HG02588 (cell line): ENCODE measurements at regions not wholly inside any gene's neighbourhood (a gene's known extent, or its start where the extent isn't known, plus 50 kb on each side); places are given as distances from the start of the nearest gene placed in this dataset.
"Not testable (repeated sequence)": the region's sequence is repeated elsewhere in the genome, so short reads cannot be mapped to it uniquely, and the experiment has no call there.

Source experiments
- ATAC-seq: cut with Tn5 transposase; IDR thresholded peaks from one replicate; pipeline ENCODE4 v1.9.1; 2021; ENCODE audit warnings: mild to moderate bottlenecking, moderate library complexity; ENCODE audit not compliant: unreplicated experiment

DNA sequence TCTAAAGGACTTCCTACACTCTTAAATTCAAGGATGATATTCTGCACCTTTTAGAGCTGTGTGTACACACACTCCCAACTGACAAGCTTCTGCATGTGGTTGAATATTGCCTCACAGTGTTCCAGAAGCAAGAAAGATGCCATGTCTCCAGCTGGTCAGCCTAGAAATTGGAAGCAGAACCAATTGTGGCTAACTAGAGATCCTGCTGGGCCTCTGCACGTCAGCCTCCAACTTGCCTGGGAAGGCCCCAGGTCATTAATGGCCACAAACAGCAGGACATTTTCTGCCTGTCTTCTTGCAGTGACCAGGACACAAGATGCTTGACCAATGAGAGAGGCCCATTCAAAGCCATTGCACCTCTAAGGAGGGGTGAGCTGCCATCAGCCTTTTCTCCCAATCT lies 571.9 kb upstream of the BRINP1 start:
- no peak for ATAC-seq

DNA sequence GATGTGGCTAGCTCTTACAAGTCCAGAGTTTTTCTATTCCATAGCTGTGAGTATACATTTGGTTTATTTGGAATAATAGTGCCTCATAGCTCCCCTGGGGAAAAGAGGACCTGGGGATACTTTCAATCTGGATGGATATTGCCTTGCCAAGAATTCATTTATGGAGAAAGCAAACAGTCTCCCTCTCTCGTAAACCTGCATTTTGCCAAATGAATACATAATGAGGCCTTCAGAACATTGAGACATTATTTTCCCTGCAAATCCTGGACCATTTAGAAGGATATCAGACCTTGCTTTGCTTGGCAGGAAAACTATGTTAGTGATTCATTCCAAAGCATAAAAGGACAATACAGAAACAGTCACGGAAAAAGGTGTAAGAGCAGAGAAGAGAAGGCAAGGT lies 569.6 kb upstream of the BRINP1 start:
- ATAC-seq = no peak

DNA sequence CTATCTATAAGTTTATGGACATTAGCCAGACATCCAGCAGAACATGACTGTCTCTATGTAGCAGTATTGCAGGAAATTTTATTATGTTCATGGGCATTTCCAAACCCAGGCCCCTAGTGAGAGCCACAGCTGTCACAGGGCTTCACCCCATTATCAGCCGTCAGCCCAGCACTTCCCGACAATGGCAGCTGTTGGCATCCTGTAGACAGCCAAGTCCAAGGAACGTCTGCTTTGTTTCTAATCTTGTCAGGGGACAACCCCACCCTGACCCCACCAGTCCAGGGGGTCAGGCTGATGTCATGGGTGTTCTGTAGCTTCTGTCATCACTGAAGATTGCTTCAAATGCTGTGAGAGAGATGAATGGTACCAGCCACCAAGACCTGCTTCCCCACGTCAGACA lies 565.3 kb upstream of the BRINP1 start:
- ATAC-seq = no peak

GRCh38 chr9:119933191-119933590 lies 564.0 kb upstream of the BRINP1 start:
- ATAC-seq = no peak

DNA sequence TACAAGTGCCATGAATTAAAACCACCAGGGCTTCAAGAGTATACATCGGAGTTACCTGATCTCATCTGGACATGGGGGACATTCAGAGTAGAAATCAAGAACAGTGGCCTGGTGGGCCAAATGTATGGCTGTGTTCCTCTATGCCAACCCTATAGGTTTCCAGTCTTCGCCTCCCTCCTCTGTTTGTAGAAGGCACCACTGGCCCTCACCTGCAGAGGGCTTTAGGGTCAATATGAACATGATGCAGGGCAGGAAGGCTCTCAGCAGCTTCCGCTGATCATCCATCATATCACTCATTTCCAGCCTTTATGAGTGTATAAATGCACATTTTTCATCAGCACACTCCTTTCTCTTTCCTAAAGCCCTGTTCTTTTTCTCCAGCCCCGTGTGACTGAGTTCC lies 555.5 kb upstream of the BRINP1 start:
- no peak for ATAC-seq

DNA sequence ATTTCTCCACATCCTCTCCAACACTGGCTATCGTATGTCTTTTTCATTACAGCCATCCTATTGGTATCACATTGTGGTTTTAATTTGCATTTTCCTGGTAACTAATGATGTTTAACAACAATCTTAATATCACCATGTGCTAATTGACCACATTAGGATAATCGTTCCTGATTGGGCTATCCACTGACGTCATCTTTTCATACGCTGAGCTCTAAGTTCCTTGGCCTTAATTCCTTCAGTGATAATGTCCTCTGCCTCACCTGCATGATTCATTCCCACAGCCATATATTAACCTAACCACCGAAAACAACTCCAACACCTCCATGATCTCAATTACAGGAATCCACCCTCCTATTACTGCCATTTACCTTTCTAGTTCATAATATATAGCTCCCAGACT lies 547.9 kb upstream of the BRINP1 start:
- no peak for ATAC-seq

DNA sequence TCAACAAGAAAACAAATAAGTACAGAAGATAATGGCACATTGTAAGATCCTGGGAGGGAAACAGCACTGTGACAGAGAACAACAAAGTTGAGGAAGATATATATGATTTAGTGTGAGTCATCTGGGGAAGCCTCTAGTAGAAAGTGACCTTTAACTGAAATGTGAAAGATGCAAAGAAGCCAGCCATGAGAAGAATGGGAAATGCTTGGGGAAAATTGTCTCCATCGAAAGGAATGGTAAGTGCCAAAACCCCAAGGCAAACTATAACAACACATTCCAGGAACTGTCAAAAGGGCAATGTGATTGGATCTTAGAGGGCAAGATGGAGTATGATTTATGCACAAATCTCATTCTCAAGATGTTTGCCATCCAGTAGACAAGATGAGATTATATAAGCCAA lies 537.8 kb upstream of the BRINP1 start:
- ATAC-seq = no peak

DNA sequence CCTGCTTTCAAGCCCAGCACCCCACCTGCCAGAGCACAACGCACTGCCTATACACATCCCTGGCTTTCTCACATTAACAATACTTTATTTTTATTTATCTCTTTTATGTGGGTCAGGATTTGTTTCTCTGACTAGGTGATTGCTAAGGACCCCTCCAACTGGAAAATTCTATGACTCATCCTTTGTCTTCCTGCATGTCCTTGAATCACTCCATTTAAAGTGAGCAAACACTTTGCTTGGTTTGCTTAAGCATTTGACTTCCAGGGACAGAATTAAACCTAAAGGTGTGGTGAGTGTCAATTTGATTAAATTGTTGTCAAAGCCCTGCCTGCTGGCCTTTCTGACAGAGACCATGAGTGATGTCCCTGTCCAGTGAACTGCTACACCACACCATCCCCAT lies 536.5 kb upstream of the BRINP1 start:
- ATAC-seq = no peak

DNA sequence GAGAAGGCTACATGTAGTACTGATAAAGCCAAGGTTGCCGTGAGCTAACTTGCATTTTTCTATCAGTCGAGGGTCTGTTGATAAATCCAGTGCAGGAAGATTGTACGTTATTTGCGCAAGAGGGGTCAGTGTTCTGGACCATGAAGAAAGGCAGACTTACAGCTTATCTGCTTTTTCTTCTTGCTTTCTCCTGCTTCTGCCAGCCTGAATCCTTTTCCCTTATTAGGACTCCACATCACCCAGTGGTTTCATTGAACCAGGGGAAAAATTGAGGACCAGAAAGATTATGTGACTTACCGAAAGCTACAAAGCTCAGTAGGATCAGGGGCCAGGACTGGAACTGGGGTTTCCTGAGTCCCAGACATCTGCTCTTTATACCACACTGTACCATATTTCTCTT lies 534.6 kb upstream of the BRINP1 start:
- no peak for ATAC-seq

DNA sequence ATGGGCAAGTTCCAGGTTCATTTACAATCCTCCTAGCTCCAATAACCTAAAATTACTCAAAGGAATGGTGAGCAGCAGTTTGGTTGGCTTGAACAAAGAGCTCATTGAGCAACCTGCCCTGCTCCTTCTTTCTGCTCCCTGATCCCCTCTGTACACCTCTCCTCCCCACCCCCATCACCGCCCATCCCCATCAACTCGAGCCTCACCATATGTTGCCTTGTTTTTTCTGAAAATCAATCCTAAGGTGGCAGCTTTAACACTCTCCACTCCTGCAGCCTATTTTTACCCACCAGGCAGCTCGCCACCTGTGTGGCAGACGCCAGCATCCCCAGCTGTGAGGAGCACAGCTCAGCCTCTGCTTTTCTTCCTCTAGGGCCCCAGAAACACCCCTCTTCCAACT lies 533.4 kb upstream of the BRINP1 start:
- no peak for ATAC-seq

- ATAC-seq = no peak
These were observed 529.1 kb upstream of the BRINP1 start for GRCh38 chr9:119898316-119898715.

- ATAC-seq = no peak
These were observed 515.2 kb upstream of the BRINP1 start for GRCh38 chr9:119884438-119884837.

- ATAC-seq = no peak
These were observed 512.7 kb upstream of the BRINP1 start for GRCh38 chr9:119881898-119882297.

- no peak for ATAC-seq
These were observed 511.1 kb upstream of the BRINP1 start for GRCh38 chr9:119880361-119880760.

DNA sequence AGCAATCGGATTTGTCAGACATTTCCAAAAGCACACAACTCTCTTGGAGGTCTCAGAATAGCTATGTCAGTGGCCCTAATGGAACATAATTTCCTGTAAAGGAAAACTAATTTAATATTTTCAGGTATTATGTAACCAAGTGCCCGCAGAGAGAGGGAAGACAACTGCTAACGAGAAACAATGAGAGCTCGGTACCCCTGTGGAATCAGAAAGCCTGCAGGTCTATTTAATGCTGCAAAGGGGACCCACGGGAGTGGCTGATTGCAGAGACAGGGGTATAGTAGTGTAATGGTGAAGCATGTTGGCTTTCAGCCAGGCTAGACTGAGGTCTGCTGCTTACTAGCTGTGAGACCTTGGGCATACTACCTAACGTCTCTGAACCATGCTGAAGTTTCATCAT lies 508.1 kb upstream of the BRINP1 start:
- ATAC-seq = no peak

- ATAC-seq = no peak
These were observed 504.6 kb upstream of the BRINP1 start for GRCh38 chr9:119873877-119874276.

GRCh38 chr9:119870251-119870650 lies 501.0 kb upstream of the BRINP1 start:
- not testable (repeated sequence) for ATAC-seq

- ATAC-seq = no peak
These were observed 499.5 kb upstream of the BRINP1 start for GRCh38 chr9:119868694-119869093.

- no peak for ATAC-seq
These were observed 492.6 kb upstream of the BRINP1 start for GRCh38 chr9:119861842-119862241.

DNA sequence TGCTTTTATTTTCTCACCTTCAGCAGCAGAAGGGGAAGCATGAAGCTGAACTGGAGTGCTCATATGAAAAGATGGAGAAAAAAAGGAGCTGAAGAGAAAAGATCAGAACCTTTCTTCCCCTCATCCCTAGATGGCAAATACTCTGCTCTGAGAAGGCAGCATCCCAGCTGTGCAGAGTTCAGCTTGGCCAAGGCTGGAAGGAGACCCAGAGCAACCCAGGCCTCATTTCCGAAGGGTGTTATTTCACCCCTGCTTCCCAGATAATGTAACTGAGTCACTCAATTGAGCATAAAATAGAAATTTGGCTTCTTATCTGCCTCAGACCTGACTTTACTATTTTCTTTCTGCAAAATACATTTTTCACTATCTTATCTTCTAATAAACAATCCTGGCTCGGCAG lies 489.9 kb upstream of the BRINP1 start:
- no peak for ATAC-seq

DNA sequence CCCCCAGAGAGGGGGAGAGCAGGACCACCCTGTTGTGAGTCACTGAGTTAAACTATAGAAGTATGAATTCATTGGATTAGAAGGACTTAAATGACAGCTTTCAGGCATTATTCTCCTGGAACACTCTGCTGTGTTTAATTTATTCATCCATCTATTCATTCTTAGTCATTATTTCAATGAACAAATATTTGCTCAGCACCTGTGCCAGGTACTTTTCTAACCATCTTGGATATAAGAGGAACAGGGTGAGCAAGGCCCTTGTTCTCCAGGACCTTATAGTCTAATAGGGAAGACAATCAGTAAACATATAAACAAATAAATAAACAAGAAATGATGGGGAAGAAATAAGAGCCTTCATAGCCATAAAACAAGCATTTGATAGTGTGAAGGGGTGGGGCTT lies 483.9 kb upstream of the BRINP1 start:
- ATAC-seq = no peak

GRCh38 chr9:119852390-119852789 lies 483.2 kb upstream of the BRINP1 start:
- ATAC-seq = no peak

- no peak for ATAC-seq
These were observed 475.2 kb upstream of the BRINP1 start for GRCh38 chr9:119844431-119844830.

DNA sequence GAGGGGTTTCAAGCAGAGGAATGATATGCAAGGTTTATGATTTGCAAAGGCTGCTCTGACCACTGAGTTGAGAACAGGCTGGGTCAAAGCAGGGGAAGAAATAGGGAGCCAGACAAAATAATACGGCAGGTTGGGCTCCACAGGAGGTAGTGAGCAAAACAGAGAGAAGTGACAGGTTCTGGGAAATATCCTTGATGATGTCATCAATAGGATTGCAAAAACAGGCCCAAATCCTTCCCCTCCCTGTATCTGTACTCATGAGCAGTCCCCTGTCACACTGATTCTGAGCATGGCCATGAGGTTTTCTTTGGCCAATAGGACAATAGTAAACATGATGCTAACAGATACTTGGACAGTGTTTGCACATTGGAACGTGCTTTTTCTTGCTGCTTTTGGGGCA lies 471.8 kb upstream of the BRINP1 start:
- no peak for ATAC-seq
